Liver (tissue), 8 donors: ENCODE measurements at regions not wholly inside any gene's neighbourhood (a gene's known extent, or its start where the extent isn't known, plus 50 kb on each side); places are given as distances from the start of the nearest gene placed in this dataset.

Source experiments
- DNase-seq: peaks from one replicate; pipeline ENCODE4 v3.0.0-alpha.2; 2017; ENCODE audit warnings: low spot score
- H3K27ac ChIP-seq, 2 donors: one replicate each; pipeline ENCODE4 v1.7.0; 2013; ENCODE audit warnings: inconsistent platforms in 2 of 2, low read length in 2 of 2, control low read depth in 1 of 2, low read depth in 1 of 2, mild to moderate bottlenecking in 1 of 2
- H3K27me3 ChIP-seq, 4 donors: one replicate each; pipeline versions ENCODE4 v1.6.1 to v1.7.0; 2013; ENCODE audit warnings: low read length in 3 of 4, inconsistent platforms in 1 of 4, mild to moderate bottlenecking in 1 of 4, moderate library complexity in 1 of 4; ENCODE audit not compliant: control insufficient read depth in 4 of 4, insufficient read depth in 4 of 4
- H3K36me3 ChIP-seq, 4 donors: one replicate each; pipeline versions ENCODE4 v1.6.1 to v1.7.0; 2013; ENCODE audit warnings: low read length in 3 of 4, mild to moderate bottlenecking in 3 of 4, low read depth in 1 of 4, moderate library complexity in 1 of 4; ENCODE audit not compliant: control insufficient read depth in 4 of 4, insufficient read depth in 3 of 4
- H3K4me1 ChIP-seq, 4 donors: one replicate each; pipeline versions ENCODE4 v1.6.1 to v1.7.0; 2013; ENCODE audit warnings: low read length in 3 of 4, mild to moderate bottlenecking in 3 of 4, moderate library complexity in 1 of 4; ENCODE audit not compliant: control insufficient read depth in 4 of 4, insufficient read depth in 4 of 4
- H3K4me3 ChIP-seq, 3 donors: one replicate each; pipeline versions ENCODE4 v1.6.1 to v1.7.0; 2013; ENCODE audit warnings: low read length in 3 of 3, control low read depth in 1 of 3, low read depth in 1 of 3, mild to moderate bottlenecking in 1 of 3
- H3K9ac ChIP-seq, 2 donors: one replicate each; pipeline ENCODE4 v1.7.0; 2013; ENCODE audit warnings: low read length in 2 of 2, mild to moderate bottlenecking in 2 of 2, moderate library complexity in 2 of 2, control low read depth in 1 of 2, low read depth in 1 of 2
- H3K9me3 ChIP-seq, 4 donors: one replicate each; pipeline versions ENCODE4 v1.6.1 to v1.7.0; 2013; ENCODE audit warnings: low read length in 3 of 4; ENCODE audit not compliant: control insufficient read depth in 4 of 4
- ATF3 ChIP-seq: IDR thresholded peaks from 2 replicates; pipeline ENCODE4 v1.6.1; 2016; ENCODE audit warnings: antibody characterized with exemption
- CTCF ChIP-seq: fragments of 150-350 bp; IDR thresholded peaks from 2 replicates; pipeline ENCODE4 v1.5.1; 2017; ENCODE audit warnings: improper control_type of control experiment, low read depth, low read length; ENCODE audit not compliant: missing input control
- EGR1 ChIP-seq, 2 donors: IDR thresholded peaks; 2 replicates each; pipeline ENCODE4 v1.6.1; 2016 to 2018; ENCODE audit warnings: antibody characterized with exemption in 2 of 2, low read depth in 2 of 2
- FOXA1 ChIP-seq: IDR thresholded peaks from 2 replicates; pipeline ENCODE4 v1.6.1; 2016; ENCODE audit warnings: antibody characterized with exemption
- FOXA2 ChIP-seq: IDR thresholded peaks from 2 replicates; pipeline ENCODE4 v1.6.1; 2016; ENCODE audit warnings: antibody characterized with exemption
- GABPA ChIP-seq, 2 donors: IDR thresholded peaks in 1 of 2; conservative IDR thresholded peaks in 1 of 2; 2 replicates each; pipeline ENCODE4 v1.6.1; 2016; ENCODE audit warnings: antibody characterized with exemption in 2 of 2, mild to moderate bottlenecking in 1 of 2, moderate library complexity in 1 of 2
- HNF4A ChIP-seq, 2 donors: conservative IDR thresholded peaks; 2 replicates each; pipeline ENCODE4 v1.6.1; 2016; ENCODE audit warnings: antibody characterized with exemption in 2 of 2, mild to moderate bottlenecking in 2 of 2
- HNF4G ChIP-seq: IDR thresholded peaks from 2 replicates; pipeline ENCODE4 v1.6.1; 2016; ENCODE audit warnings: antibody characterized with exemption
- JUND ChIP-seq, 2 donors: IDR thresholded peaks; 2 replicates each; pipeline ENCODE4 v1.6.1; 2016; ENCODE audit warnings: antibody characterized with exemption in 2 of 2
- MAX ChIP-seq: IDR thresholded peaks from 2 replicates; pipeline ENCODE4 v1.6.1; 2016; ENCODE audit warnings: antibody characterized with exemption
- NR2F2 ChIP-seq: IDR thresholded peaks from 2 replicates; pipeline ENCODE4 v1.6.1; 2016; ENCODE audit warnings: antibody characterized with exemption
- RAD21 ChIP-seq, 2 donors: IDR thresholded peaks; 2 replicates each; pipeline ENCODE4 v1.6.1; 2016; ENCODE audit warnings: antibody characterized with exemption in 2 of 2, mild to moderate bottlenecking in 2 of 2
- REST ChIP-seq: IDR thresholded peaks from 2 replicates; pipeline ENCODE4 v1.6.1; 2016; ENCODE audit warnings: antibody characterized with exemption, mild to moderate bottlenecking
- RXRA ChIP-seq, 2 donors: IDR thresholded peaks; 2 replicates each; pipeline ENCODE4 v1.6.1; 2017 to 2018; ENCODE audit warnings: antibody characterized with exemption in 2 of 2, mild to moderate bottlenecking in 1 of 2
- SP1 ChIP-seq: IDR thresholded peaks from 2 replicates; pipeline ENCODE4 v1.6.1; 2018; ENCODE audit warnings: antibody characterized with exemption, mild to moderate bottlenecking
- TAF1 ChIP-seq: conservative IDR thresholded peaks from 2 replicates; pipeline ENCODE4 v1.6.1; 2016; ENCODE audit warnings: antibody characterized with exemption, mild to moderate bottlenecking
- YY1 ChIP-seq: IDR thresholded peaks from 2 replicates; pipeline ENCODE4 v1.6.1; 2016; ENCODE audit warnings: antibody characterized with exemption, mild to moderate bottlenecking
- ZBTB33 ChIP-seq: IDR thresholded peaks from 2 replicates; pipeline ENCODE4 v1.6.1; 2016; ENCODE audit warnings: antibody characterized with exemption
- WGBS: extraction: QIAGEN DNeasy Blood & Tissue Kit; methylation state at CpG from one replicate; pipeline ENCODE4 v1.1.7; 2013; 5-methylcytosine and 5-hydroxymethylcytosine counted together
- donor health status: healthy.
- donor health status: healthy.
- donor health status: healthy.
- donor health status: healthy.
- donor health status: healthy.

- no peak for DNase-seq
- H3K27me3 ChIP-seq, result no peaks in the 10 kb centered on the region
- H3K4me1 ChIP-seq, result no peaks in the 10 kb centered on the region
- H3K9me3 ChIP-seq, result no peaks in the 10 kb centered on the region
- H3K9ac ChIP-seq, result no peak overlapping the region
- WGBS, result 96% methylated on average over 6 of the region's 6 CpGs
- no peak overlapping the region for H3K27ac ChIP-seq
- no peaks in the 10 kb centered on the region for H3K36me3 ChIP-seq
- no peak overlapping the region for H3K4me3 ChIP-seq
- TF ChIP-seq FOXA1, result no peak
Observed at GRCh38 chr3:128569756-128570155, 76.8 kb upstream of the GATA2 start.

GRCh38 chr3:128568602-128569490 lies 75.8 kb upstream of the GATA2 start:
- WGBS, result 79% methylated on average over 17 of the region's 17 CpGs
- Histone ChIP-seq H3K4me1 (no peaks in the 10 kb centered on the region), H3K27ac (no peak overlapping the region)

More at GRCh38 chr3:128568602-128569490, 75.8 kb upstream of the GATA2 start:
- TF ChIP-seq ATF3 (no peak), ZBTB33 (no peak), MAX (no peak), EGR1 (IDR thresholded peaks at IDR 0.05; ENCODE audit: low read depth in 2 of 2) (no peak), FOXA1 (no peak), FOXA2 (no peak), TAF1 (no peak), GABPA (IDR thresholded peaks at IDR 0.05 in 1 of 2, conservative IDR thresholded peaks at IDR 0.05 in 1 of 2) (no peak), REST (no peak), RAD21 (IDR thresholded peaks at IDR 0.05) (no peak), HNF4A (conservative IDR thresholded peaks at IDR 0.05) (no peak), NR2F2 (no peak), RXRA (IDR thresholded peaks at IDR 0.05) (no peak), HNF4G (no peak), YY1 (no peak), SP1 (no peak), JUND (IDR thresholded peaks at IDR 0.05) (no peak), CTCF (no peak)
- H3K9me3 ChIP-seq, result no peaks in the 10 kb centered on the region
- no peaks in the 10 kb centered on the region for H3K27me3 ChIP-seq
- no peaks in the 10 kb centered on the region for H3K36me3 ChIP-seq
- no peak for DNase-seq
- no peak overlapping the region for H3K4me3 ChIP-seq
- H3K9ac ChIP-seq, result no peak overlapping the region
